ENCODE measurements at regions not wholly inside any gene's neighbourhood (a gene's known extent, or its start where the extent isn't known, plus 50 kb on each side); places are given as distances from the start of the nearest gene placed in this dataset.

DNA sequence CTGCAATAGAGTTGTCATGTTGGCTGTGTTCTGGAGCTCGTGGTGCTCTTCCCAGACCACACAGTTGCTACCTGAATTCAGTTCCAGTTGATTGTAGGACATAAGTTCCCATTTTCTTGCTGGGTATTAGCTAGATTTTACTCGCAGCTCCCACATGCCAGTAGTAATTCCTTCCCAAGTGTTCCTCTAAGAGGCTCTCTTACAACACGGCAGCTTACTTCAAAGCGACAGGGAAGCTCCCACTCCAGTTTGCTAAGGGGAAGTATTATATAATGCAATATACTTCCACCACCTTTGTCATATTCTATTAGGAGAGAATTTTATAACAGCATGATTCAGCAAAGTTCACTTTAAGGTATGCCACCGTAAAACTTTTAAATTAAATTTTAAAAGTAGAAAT, 623.0 kb downstream of the SLCO4C1 start:
- Histone ChIP-seq H3K27ac (ENCODE audit: low read length) (no peak overlapping the region), H3K9me2 (replicated peaks; ENCODE audit: low read length) (no peaks in the 10 kb centered on the region), H2AFZ (ENCODE audit: low read length) (no peak overlapping the region), H3F3A (ENCODE audit: low read length, unreplicated experiment) (no peaks in the 10 kb centered on the region), H3K79me2 (ENCODE audit: low read length) (no peaks in the 10 kb centered on the region), H3K4me2 (ENCODE audit: low read length) (no peak overlapping the region), H3K9me3 (ENCODE audit: low read length) (no peaks in the 10 kb centered on the region), H3K4me1 (ENCODE audit: insufficient read depth, low read length) (no peaks in the 10 kb centered on the region), H4K20me1 (ENCODE audit: low read length) (no peaks in the 10 kb centered on the region), H3K36me3 (ENCODE audit: low read depth, low read length) (no peaks in the 10 kb centered on the region), H3K27me3 (ENCODE audit: low read length) (no peaks in the 10 kb centered on the region), H3K4me3 (ENCODE audit: low read length) (no peak overlapping the region), H3K9ac (ENCODE audit: low read length) (no peak overlapping the region)
- DNase-seq (no peak), ATAC-seq (no peak)
- no TSS peak for BruUV-seq (replicated peaks)
- POLR2A ChIA-PET (ENCODE audit: unreplicated experiment) = no interaction called here
- CTCF ChIA-PET = no interaction called here
- TF ChIP-seq EZH2 (IDR thresholded peaks at IDR 0.05; ENCODE audit: low read length, unreplicated experiment) = no peak
- TF ChIP-seq, protein P1, sequence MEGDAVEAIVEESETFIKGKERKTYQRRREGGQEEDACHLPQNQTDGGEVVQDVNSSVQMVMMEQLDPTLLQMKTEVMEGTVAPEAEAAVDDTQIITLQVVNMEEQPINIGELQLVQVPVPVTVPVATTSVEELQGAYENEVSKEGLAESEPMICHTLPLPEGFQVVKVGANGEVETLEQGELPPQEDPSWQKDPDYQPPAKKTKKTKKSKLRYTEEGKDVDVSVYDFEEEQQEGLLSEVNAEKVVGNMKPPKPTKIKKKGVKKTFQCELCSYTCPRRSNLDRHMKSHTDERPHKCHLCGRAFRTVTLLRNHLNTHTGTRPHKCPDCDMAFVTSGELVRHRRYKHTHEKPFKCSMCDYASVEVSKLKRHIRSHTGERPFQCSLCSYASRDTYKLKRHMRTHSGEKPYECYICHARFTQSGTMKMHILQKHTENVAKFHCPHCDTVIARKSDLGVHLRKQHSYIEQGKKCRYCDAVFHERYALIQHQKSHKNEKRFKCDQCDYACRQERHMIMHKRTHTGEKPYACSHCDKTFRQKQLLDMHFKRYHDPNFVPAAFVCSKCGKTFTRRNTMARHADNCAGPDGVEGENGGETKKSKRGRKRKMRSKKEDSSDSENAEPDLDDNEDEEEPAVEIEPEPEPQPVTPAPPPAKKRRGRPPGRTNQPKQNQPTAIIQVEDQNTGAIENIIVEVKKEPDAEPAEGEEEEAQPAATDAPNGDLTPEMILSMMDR (conservative IDR thresholded peaks at IDR 0.05; ENCODE audit: low read depth, low read length) = no peak
- no peak for TF ChIP-seq EZH2phosphoT487 (IDR thresholded peaks at IDR 0.05; ENCODE audit: borderline replicate concordance, low read length)
- intact Hi-C loops (cut with micrococcal nuclease) = loop anchor here (10.0 kb wide), 1 partner anchor 278 kb away; no protein-coding TSS in a partner anchor

DNA sequence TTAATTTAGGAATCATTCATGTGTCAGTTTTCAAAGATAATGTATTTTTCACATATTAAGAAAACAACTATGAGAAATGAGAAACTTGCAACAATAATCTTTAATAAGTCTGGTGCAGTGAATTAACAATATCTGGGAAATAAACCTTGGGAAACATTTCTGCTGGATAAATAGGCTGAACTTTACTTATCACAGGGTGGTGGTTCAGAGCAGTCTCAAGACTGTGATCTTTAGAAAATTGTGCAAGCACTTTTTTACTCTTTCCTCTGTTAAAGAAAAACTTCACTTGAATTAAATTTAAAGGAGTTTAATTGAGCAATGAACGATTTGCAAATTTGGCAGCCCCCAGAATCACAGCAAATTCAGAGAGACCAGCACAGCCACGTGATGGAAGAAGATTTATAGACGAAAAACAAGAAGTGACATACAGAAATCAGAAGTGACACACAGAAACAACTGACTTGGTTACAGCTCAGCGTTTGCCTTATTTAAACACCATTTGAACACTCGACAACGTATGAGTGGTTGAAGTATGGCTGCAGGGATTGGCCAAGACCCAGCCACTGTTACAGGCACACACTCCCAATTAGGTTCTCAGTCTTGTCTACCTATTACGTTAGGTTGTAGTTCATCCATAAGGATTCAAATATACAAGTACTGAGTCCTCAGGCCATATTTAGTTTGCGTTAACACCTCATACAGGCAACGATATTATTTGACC, 631.9 kb downstream of the SLCO4C1 start:
- H3K4me1 ChIP-seq (ENCODE audit: insufficient read depth, low read length) = no peaks in the 10 kb centered on the region
- TF ChIP-seq EZH2phosphoT487 (IDR thresholded peaks at IDR 0.05; ENCODE audit: borderline replicate concordance, low read length) (no peak), EZH2 (IDR thresholded peaks at IDR 0.05; ENCODE audit: low read length, unreplicated experiment) (no peak)
- TF ChIP-seq, protein P1 (conservative IDR thresholded peaks at IDR 0.05; ENCODE audit: low read depth, low read length) = no peak
- H3K27me3 ChIP-seq (ENCODE audit: low read length) = no peaks in the 10 kb centered on the region
- no TSS peak for BruUV-seq (replicated peaks)
- H3F3A ChIP-seq (ENCODE audit: low read length, unreplicated experiment) = no peaks in the 10 kb centered on the region
- no peak overlapping the region for H3K4me3 ChIP-seq (ENCODE audit: low read length)
- POLR2A ChIA-PET (ENCODE audit: unreplicated experiment) = no interaction called here
- no peaks in the 10 kb centered on the region for H3K79me2 ChIP-seq (ENCODE audit: low read length)
- H4K20me1 ChIP-seq (ENCODE audit: low read length) = no peaks in the 10 kb centered on the region
- intact Hi-C loops (cut with micrococcal nuclease) = no loop called here
- H2AFZ ChIP-seq (ENCODE audit: low read length) = no peak overlapping the region
- no peaks in the 10 kb centered on the region for H3K36me3 ChIP-seq (ENCODE audit: low read depth, low read length)
- H3K9me3 ChIP-seq (ENCODE audit: low read length) = no peaks in the 10 kb centered on the region
- ATAC-seq (no peak), DNase-seq (no peak)
- CTCF ChIA-PET = interaction anchor here (1.2 kb wide), 1 partner anchor 14 kb away, joined by 3 read pairs; no protein-coding TSS in a partner anchor
- H3K9me2 ChIP-seq (replicated peaks; ENCODE audit: low read length) = no peaks in the 10 kb centered on the region
- H3K27ac ChIP-seq (ENCODE audit: low read length) = 0 out of 2 replicates have a peak overlapping the region, but pooled peaks have one; percentile 4
- H3K4me2 ChIP-seq (ENCODE audit: low read length) = no peak overlapping the region
- no peak overlapping the region for H3K9ac ChIP-seq (ENCODE audit: low read length)

DNA sequence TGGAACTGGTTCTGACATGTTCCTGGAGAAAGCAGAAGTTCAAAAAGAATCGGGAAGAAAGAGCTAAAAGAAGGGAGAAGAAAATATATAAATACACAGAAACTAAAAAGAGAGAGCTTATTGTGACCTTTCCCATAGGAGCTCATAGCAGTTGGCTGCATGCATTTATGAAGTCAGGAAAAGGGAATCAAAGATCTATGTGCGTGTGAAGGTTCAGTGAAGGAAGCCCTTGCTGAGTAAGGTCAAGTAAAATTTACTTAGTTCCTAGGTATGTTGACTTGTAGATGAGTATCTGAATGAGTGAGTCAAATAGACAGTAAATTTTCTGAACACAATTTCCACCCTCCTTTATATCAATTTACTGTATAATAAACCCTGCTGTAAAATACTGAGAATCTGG, 632.5 kb downstream of the SLCO4C1 start:
- CTCF ChIA-PET = interaction anchor here (1.2 kb wide), 1 partner anchor 15 kb away, joined by 3 read pairs; no protein-coding TSS in a partner anchor
- peak overlapping the region; percentile 4; the same call in 1 of the 2 replicates for H3K27ac ChIP-seq (ENCODE audit: low read length)
- no peak overlapping the region for H3K4me2 ChIP-seq (ENCODE audit: low read length)
- no peak for TF ChIP-seq EZH2phosphoT487 (IDR thresholded peaks at IDR 0.05; ENCODE audit: borderline replicate concordance, low read length)
- TF ChIP-seq, protein P1 (conservative IDR thresholded peaks at IDR 0.05; ENCODE audit: low read depth, low read length) = no peak
- no peak for TF ChIP-seq EZH2 (IDR thresholded peaks at IDR 0.05; ENCODE audit: low read length, unreplicated experiment)
- POLR2A ChIA-PET (ENCODE audit: unreplicated experiment) = no interaction called here
- H3K9me2 ChIP-seq (replicated peaks; ENCODE audit: low read length) = no peaks in the 10 kb centered on the region
- intact Hi-C loops (cut with micrococcal nuclease) = no loop called here
- H3K4me3 ChIP-seq (ENCODE audit: low read length) = no peak overlapping the region
- ATAC-seq (peak; percentile 79), DNase-seq (peak; percentile 17)
- no peak overlapping the region for H3K9ac ChIP-seq (ENCODE audit: low read length)
- no peaks in the 10 kb centered on the region for H3F3A ChIP-seq (ENCODE audit: low read length, unreplicated experiment)
- BruUV-seq (replicated peaks) = no TSS peak
- no peaks in the 10 kb centered on the region for H3K36me3 ChIP-seq (ENCODE audit: low read depth, low read length)
- H3K79me2 ChIP-seq (ENCODE audit: low read length) = no peaks in the 10 kb centered on the region
- no peaks in the 10 kb centered on the region for H4K20me1 ChIP-seq (ENCODE audit: low read length)
- no peak overlapping the region for H2AFZ ChIP-seq (ENCODE audit: low read length)
- H3K9me3 ChIP-seq (ENCODE audit: low read length) = no peaks in the 10 kb centered on the region
- H3K4me1 ChIP-seq (ENCODE audit: insufficient read depth, low read length) = no peaks in the 10 kb centered on the region
- H3K27me3 ChIP-seq (ENCODE audit: low read length) = no peaks in the 10 kb centered on the region

Measured in PC-3 (cell line).